Lower lobe of right lung (tissue), 2 donors: ENCODE measurements at regions not wholly inside any gene's neighbourhood (a gene's known extent, or its start where the extent isn't known, plus 50 kb on each side); places are given as distances from the start of the nearest gene placed in this dataset.
A peak's percentile ranks its signal among the peaks of the same experiment; 100 is the strongest.

Source experiments
- ATAC-seq, 2 donors: fragments of 200-7000 bp; cut with Tn5 transposase; one replicate each; pipeline ENCODE4 v1.9.1; 2020 to 2022; ENCODE audit warnings: mild to moderate bottlenecking in 2 of 2, moderate library complexity in 2 of 2
- DNase-seq: peaks from one replicate; pipeline ENCODE4 v3.0.0-alpha.2; 2020
- H3K27ac ChIP-seq: fragments of 200-600 bp; one replicate; pipeline ENCODE4 v1.8.0; 2022
- H3K27me3 ChIP-seq: fragments of 200-600 bp; one replicate; pipeline ENCODE4 v1.8.0; 2022; ENCODE audit warnings: low read depth
- H3K36me3 ChIP-seq: fragments of 200-600 bp; one replicate; pipeline ENCODE4 v1.8.0; 2022; ENCODE audit warnings: mild to moderate bottlenecking
- H3K4me1 ChIP-seq: fragments of 200-600 bp; one replicate; pipeline ENCODE4 v1.8.0; 2022
- H3K4me3 ChIP-seq: fragments of 200-600 bp; one replicate; pipeline ENCODE4 v1.8.0; 2022; ENCODE audit warnings: mild to moderate bottlenecking
- H3K9me3 ChIP-seq: fragments of 200-600 bp; one replicate; pipeline ENCODE4 v1.8.0; 2022
- CTCF ChIP-seq: fragments of 200-600 bp; IDR thresholded peaks from one replicate; pipeline ENCODE4 v1.8.0; 2022; ENCODE audit warnings: antibody characterized with exemption, mild to moderate bottlenecking
- intact Hi-C: fragments of 100-400 bp; cut with DNase I; formaldehyde crosslinking; loops from one replicate; pipeline ENCODE4 v1.11.0; 2022
- donor health status: DM: no; HTN: yes; CAD: no; lungs with severe emphysema.

GRCh38 chr2:225122007-225122406, 79.7 kb upstream of the DOCK10 start:
- no peak overlapping the region for H3K4me3 ChIP-seq
- intact Hi-C loops: no loop called here
- H3K27me3 ChIP-seq: no peaks in the 10 kb centered on the region
- ATAC-seq: no peak
- H3K4me1 ChIP-seq: no peaks in the 10 kb centered on the region
- no peak overlapping the region for H3K27ac ChIP-seq
- no peaks in the 10 kb centered on the region for H3K9me3 ChIP-seq
- no peak for DNase-seq
- no peaks in the 10 kb centered on the region for H3K36me3 ChIP-seq
- TF ChIP-seq CTCF: no peak

GRCh38 chr2:225120186-225120585, 77.9 kb upstream of the DOCK10 start:
- Histone ChIP-seq H3K27me3 (no peaks in the 10 kb centered on the region), H3K27ac (no peak overlapping the region), H3K9me3 (no peaks in the 10 kb centered on the region), H3K36me3 (no peaks in the 10 kb centered on the region), H3K4me1 (no peaks in the 10 kb centered on the region), H3K4me3 (no peak overlapping the region)
- no peak for ATAC-seq
- intact Hi-C loops: no loop called here
- no peak for DNase-seq
- TF ChIP-seq CTCF: no peak

- no peak for DNase-seq
Observed at GRCh38 chr2:225117051-225117716, 74.9 kb upstream of the DOCK10 start.

GRCh38 chr2:225114786-225115323, 72.6 kb upstream of the DOCK10 start:
- H3K27ac ChIP-seq: no peak overlapping the region
- no peaks in the 10 kb centered on the region for H3K36me3 ChIP-seq
- H3K27me3 ChIP-seq: no peaks in the 10 kb centered on the region
- no peak for TF ChIP-seq CTCF
- no peak for DNase-seq
- ATAC-seq: no peak
- H3K9me3 ChIP-seq: no peaks in the 10 kb centered on the region
- H3K4me3 ChIP-seq: no peak overlapping the region
- H3K4me1 ChIP-seq: no peaks in the 10 kb centered on the region
- intact Hi-C loops: no loop called here

More at GRCh38 chr2:225117051-225117716, 74.9 kb upstream of the DOCK10 start:
- Histone ChIP-seq H3K4me1 (no peaks in the 10 kb centered on the region), H3K27me3 (no peaks in the 10 kb centered on the region), H3K4me3 (no peak overlapping the region), H3K36me3 (no peaks in the 10 kb centered on the region), H3K27ac (no peak overlapping the region), H3K9me3 (no peaks in the 10 kb centered on the region)
- no peak for TF ChIP-seq CTCF
- intact Hi-C loops: no loop called here
- ATAC-seq: peak; percentile 50

GRCh38 chr2:225113371-225114015, 71.2 kb upstream of the DOCK10 start:
- no peak overlapping the region for H3K27ac ChIP-seq
- H3K36me3 ChIP-seq: no peaks in the 10 kb centered on the region
- DNase-seq: no peak
- TF ChIP-seq CTCF: no peak
- intact Hi-C loops: no loop called here
- H3K4me3 ChIP-seq: no peak overlapping the region
- H3K4me1 ChIP-seq: no peaks in the 10 kb centered on the region
- H3K27me3 ChIP-seq: no peaks in the 10 kb centered on the region
- H3K9me3 ChIP-seq: no peaks in the 10 kb centered on the region
- ATAC-seq: no peak
